Fibroblast of pulmonary artery (primary cell): ENCODE measurements at regions not wholly inside any gene's neighbourhood (a gene's known extent, or its start where the extent isn't known, plus 50 kb on each side); places are given as distances from the start of the nearest gene placed in this dataset.

ENCODE experiments used
- DNase-seq: peaks from one replicate; pipeline ENCODE4 v3.0.0-alpha.2; 2010; ENCODE audit warnings: low read depth
- H3K4me3 ChIP-seq: replicated peaks from 2 replicates; pipeline ENCODE4 v1.5.1; 2011; ENCODE audit warnings: low read depth, mild to moderate bottlenecking, control low read depth, low read length, moderate library complexity
- CTCF ChIP-seq: IDR thresholded peaks from 2 replicates; pipeline ENCODE4 v1.5.1; 2011; ENCODE audit warnings: mild to moderate bottlenecking, control low read depth, low read length, inconsistent platforms; ENCODE audit errors: missing control alignments

- H3K4me3 ChIP-seq: no peak overlapping the region
- TF ChIP-seq CTCF: no peak
- DNase-seq: no peak
Observed at GRCh38 chr10:7028809-7029166, 382.0 kb downstream of the SFMBT2 start.

GRCh38 chr10:7027913-7028808, 382.7 kb downstream of the SFMBT2 start:
- H3K4me3 ChIP-seq: no peak overlapping the region
- TF ChIP-seq CTCF: no peak
- DNase-seq: peak; percentile 36

GRCh38 chr10:7027237-7027912, 383.5 kb downstream of the SFMBT2 start:
- DNase-seq: no peak
- TF ChIP-seq CTCF: no peak
- H3K4me3 ChIP-seq: no peak overlapping the region

- no peak for DNase-seq
- TF ChIP-seq CTCF: no peak
- H3K4me3 ChIP-seq: no peak overlapping the region
Observed at GRCh38 chr10:7026818-7027217, 384.0 kb downstream of the SFMBT2 start.

GRCh38 chr10:7025296-7025695, 385.5 kb downstream of the SFMBT2 start:
- TF ChIP-seq CTCF: no peak
- DNase-seq: no peak
- H3K4me3 ChIP-seq: no peak overlapping the region

GRCh38 chr10:7015457-7015856, 395.4 kb downstream of the SFMBT2 start:
- H3K4me3 ChIP-seq: no peak overlapping the region
- TF ChIP-seq CTCF: no peak
- DNase-seq: no peak
